Left hindlimb (tissue), 1 donor: ENCODE measurements at regions not wholly inside any gene's neighbourhood (a gene's known extent, or its start where the extent isn't known, plus 50 kb on each side); places are given as distances from the start of the nearest gene placed in this dataset.
"Not testable (repeated sequence)": the region's sequence is repeated elsewhere in the genome, so short reads cannot be mapped to it uniquely, and the experiment has no call there.

ENCODE experiments used
- DNase-seq: peaks from one replicate; pipeline ENCODE4 v3.0.0-alpha.2; 2018

DNA sequence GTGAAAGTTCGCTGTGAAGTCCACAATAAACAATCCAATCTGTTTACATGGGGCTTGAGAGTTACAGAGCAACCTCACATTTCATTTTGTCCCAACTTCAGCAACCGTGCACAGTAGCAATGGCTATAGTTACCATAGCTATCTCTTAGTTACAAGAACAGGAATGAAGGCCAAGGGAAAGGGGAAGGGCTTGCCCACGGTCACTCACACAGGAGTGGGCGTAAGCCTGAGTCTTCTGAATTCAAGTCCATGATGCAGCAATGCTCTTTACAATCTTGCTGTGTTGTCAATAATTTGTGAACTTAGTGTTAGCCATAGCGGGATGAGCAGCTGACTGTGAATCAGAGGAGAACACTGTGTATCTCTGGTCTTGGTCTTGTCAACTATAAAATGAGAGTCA is 102.9 kb downstream of the ADAMTS15 start:
- no peak for DNase-seq

GRCh38 chr11:130553306-130553705 is 104.9 kb downstream of the ADAMTS15 start:
- no peak for DNase-seq

DNA sequence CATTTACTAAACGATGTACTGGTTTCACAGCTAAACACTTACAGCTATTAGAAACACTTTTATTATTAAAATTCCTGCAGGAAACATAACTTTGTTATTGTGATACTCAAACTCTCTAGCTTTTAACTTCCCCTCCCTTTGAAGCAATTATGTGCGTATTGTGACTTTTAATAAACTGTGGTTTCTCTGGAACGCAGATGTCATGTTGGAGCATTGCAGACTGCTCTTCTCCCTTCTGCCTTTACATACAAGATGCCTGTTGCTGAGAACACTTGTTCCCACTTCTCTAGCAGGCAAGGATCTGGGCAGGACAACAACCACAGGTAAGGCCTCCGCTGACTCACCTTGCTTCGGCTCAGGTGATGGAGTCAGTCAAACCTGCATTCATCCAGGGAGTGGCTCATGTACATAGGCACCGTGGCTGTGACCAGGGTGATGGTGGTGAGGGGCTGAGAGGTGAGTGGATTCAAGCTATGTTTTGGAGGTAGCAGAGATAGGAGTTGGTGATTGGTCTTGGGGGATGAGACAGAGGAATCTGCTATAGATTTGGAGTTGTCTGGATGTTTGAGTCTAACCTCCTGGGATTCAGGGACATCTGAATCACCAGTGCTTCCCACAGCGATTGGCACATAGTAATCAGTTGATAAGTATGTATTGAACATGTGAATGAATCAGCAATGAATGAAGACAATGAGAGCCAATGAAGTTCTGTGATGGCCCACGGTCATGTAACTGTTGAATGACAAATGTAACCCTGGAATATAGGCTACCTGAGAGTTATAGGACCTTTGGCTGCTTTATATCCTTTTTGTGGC is 106.0 kb downstream of the ADAMTS15 start:
- DNase-seq: no peak

DNA sequence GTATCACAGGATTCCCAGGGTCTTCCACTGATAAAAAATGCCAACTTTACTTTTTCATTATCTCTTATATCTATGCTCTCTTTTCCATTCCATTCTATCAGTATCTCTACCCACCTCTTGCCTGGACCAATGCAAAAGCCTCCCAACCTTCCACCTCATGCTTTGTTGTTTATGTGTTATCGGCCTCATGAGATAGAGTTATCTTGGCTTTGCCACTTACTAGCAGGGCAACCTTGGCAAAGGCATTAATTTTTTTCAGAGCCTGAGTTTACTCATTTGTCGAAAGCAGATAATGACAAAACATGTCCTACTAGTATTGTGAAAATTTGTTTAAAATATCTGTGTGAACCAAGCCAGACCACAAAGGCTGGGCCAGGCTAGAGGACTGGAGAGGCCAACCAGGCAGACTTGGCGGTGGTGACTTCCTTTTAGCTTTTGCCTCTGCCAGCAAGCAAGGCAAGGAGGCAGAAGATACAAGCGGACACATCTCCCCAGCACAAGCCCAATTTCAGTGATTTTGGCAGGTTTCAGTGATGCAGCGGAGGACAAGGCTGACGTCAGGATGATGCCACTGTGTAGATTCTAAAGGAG is 106.9 kb downstream of the ADAMTS15 start:
- no peak for DNase-seq

- no peak for DNase-seq
These were observed 111.7 kb downstream of the ADAMTS15 start for GRCh38 chr11:130560000-130560780.

- no peak for DNase-seq
These were observed 112.3 kb downstream of the ADAMTS15 start for GRCh38 chr11:130560781-130561109.

DNA sequence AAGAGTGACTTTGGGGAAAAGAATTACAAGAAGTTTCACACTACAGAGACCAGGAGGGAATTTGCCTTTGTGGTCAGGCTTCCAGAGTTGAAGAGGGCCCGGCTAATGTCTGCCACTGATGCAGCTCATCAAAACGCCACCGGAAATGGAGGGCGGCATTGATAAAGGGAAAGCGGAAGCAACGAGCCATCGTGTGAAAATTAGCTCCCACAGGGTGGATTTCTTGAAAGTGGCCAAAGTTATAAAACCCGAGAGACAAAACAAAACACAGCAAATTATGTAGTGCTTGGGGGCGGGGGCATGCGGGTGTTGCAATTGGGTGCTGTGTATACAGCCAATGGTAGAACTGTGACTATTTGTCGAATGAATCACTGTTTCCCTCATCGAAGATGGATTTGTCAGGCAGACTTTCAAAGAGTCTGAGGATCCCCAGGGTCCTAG is 113.0 kb downstream of the ADAMTS15 start:
- DNase-seq: no peak

GRCh38 chr11:130562549-130562948 is 114.1 kb downstream of the ADAMTS15 start:
- no peak for DNase-seq

DNA sequence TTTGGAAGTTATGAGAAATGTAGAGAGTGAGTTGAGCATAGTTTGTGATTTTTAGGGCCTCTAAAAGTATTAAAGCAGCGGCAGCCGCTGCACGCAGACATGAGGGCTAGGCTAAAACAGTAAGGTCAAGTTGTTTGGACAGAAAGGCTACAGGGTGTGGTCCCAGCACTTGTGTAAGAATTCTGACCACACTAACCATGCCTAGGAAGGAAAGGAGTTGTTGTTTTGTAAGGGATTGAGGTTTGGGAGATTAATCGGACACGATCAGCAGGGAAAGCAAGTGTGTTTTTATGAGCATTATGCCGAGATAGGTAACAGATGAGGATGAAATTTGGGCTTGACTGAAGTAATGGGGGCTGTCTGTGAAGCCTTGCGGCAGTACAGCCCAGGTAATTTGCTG is 117.9 kb downstream of the ADAMTS15 start:
- DNase-seq: not testable (repeated sequence)

- no peak for DNase-seq
These were observed 123.1 kb downstream of the ADAMTS15 start for GRCh38 chr11:130571519-130571918.

DNA sequence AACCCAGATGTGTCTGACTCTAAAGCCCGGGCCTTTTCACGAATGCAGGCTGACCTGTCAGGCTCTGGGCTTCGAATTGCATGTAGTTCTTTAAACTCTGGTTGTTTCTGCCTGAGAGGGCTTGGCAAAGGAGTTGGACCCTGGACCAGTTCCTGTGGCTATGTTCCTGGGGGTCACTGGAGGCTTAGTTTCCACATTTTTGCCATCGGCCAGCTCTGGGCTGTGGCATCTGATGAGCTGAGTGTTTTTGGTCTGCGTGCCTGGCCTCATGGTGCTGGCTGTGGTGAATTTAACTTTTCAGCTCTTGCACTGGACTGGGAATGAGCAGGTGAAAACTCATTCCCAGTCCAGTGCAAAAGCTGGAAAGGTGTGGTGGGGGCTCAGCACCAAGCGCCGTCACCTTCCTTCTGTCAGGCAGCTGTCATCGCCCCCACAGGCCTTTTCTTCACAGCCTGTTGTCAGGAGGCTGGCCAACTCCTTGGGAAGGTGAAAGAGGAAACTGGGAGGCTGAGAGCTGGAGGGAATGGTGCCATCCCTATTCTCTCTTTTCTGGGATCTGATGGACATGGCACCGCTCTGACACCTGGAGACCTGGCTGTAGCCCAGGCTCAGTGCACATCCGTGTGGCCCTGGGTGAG is 123.6 kb downstream of the ADAMTS15 start:
- DNase-seq: no peak

DNA sequence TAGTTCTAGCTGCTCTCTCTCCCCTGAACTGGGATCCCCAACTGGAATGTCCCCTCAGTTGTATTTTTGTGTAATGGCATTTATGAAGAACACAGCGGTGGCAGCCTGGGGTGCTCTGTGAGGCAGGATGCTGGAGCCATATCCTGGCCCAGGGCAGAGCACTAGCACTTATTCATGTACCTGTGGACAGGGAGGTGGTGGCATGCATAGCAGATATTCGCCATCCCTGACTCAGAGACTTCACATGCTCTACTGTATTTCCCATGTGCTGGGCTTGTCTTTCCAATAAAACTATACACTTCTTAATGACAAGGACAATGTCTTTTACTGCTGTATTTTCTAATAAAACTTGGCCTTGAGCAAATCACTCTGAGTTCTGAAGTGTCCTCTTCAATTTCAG is 125.3 kb downstream of the ADAMTS15 start:
- DNase-seq: no peak

GRCh38 chr11:130574740-130575139 is 126.3 kb downstream of the ADAMTS15 start:
- no peak for DNase-seq

DNA sequence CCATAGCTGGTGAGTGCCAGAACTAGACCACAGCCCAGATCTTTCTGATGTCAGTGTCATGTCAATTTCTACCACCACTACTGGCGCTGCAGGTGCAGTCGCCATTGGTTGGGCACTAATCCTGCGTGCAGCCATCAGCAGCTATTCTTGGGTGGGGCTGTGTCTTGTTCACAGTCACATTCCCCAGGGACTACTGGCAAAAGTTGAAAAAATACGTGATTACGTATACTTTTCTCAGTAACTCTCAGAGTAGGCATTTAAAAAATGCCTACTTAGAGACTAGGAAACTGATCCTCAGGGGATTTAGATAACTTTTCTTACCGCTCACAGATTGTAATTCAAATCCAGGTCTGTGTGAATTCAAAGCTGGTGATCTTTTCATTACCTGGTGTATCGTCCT is 127.7 kb downstream of the ADAMTS15 start:
- no peak for DNase-seq

- DNase-seq: no peak
These were observed 130.4 kb downstream of the ADAMTS15 start for GRCh38 chr11:130578738-130579368.

DNA sequence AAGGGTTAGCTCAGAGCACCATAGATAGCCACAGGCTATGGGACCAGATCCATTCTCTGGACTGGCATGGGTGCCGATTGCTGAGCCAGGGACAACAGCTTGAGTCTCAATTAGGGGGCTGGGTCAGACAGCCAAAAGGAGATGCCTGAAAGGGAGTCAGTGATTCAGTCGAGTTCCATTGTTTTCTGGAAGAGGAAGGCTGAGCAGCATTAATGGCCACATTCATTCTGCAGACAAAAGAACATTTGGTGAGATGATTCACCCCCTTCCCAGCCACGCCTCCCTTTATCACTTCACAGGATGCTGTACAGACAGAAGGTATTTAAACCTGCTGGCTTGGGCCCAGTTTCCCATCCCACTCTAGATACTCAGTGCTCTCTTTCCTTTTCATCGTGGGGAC is 131.9 kb downstream of the ADAMTS15 start:
- no peak for DNase-seq

- DNase-seq: no peak
These were observed 132.5 kb downstream of the ADAMTS15 start for GRCh38 chr11:130580891-130581492.

GRCh38 chr11:130581646-130582045 is 133.2 kb downstream of the ADAMTS15 start:
- no peak for DNase-seq

- no peak for DNase-seq
These were observed 133.7 kb downstream of the ADAMTS15 start for GRCh38 chr11:130582176-130582575.

DNA sequence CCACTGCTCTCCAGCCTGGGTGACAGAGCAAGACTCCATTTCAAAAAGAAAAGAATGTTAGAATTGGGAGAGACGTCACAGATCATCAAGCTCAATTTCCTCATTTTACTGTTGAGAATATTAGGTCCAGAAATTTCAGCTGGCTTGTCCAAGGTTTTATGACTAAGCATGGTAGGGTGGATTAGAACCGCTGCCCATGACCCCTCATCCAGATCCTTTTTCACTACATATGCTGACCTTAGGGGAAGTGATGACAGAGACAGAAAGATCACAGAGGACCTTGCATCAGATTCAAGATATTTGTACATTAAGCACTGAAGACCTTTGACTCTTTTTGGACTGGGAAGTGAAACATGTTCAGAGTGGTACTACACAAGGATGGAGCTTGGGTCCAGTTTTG is 134.5 kb downstream of the ADAMTS15 start:
- DNase-seq: no peak

- DNase-seq: no peak
These were observed 135.4 kb downstream of the ADAMTS15 start for GRCh38 chr11:130583801-130584211.

GRCh38 chr11:130585545-130585944 is 137.1 kb downstream of the ADAMTS15 start:
- DNase-seq: no peak
